ENCODE measurements at regions not wholly inside any gene's neighbourhood (a gene's known extent, or its start where the extent isn't known, plus 50 kb on each side); places are given as distances from the start of the nearest gene placed in this dataset.

DNA sequence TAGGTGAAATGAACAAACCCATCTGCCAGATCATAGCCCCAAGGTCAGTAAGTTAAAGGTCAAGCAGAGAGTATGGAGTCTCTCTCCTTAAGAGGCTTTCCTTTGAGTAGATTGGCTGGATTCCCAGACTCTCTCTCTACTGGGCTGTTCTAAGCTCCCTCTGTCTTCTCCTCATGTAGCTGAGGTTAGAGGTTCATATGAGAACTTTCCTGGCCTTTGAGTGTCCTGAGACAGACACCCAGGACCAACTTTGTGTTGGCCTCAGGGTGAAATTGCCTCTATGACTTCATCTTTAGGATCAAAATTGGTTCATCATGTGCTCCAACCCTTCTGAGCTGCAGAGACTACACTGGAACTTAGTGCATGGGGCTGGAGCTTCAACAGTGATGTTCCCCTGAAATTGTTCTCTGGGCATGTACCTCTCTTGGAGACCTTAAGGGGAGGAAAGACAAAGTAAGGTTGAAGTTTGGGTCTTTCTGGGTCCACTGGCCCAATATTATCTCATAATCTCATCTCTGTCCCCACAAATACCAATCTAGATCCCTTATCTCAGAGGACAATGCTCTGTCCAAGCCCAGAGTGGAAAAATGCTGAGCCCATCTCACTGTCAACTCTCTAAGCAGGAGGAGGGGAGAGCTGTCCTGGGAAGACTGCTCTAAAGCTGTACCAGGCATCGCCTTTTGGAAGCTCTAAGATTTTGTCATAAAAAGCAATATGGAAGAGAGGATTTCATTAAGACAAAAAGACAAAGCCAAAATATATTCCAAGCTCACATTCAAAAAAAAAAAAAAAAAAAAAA, 177.3 kb upstream of the ARL4C start:
- TF ChIP-seq, protein P1, sequence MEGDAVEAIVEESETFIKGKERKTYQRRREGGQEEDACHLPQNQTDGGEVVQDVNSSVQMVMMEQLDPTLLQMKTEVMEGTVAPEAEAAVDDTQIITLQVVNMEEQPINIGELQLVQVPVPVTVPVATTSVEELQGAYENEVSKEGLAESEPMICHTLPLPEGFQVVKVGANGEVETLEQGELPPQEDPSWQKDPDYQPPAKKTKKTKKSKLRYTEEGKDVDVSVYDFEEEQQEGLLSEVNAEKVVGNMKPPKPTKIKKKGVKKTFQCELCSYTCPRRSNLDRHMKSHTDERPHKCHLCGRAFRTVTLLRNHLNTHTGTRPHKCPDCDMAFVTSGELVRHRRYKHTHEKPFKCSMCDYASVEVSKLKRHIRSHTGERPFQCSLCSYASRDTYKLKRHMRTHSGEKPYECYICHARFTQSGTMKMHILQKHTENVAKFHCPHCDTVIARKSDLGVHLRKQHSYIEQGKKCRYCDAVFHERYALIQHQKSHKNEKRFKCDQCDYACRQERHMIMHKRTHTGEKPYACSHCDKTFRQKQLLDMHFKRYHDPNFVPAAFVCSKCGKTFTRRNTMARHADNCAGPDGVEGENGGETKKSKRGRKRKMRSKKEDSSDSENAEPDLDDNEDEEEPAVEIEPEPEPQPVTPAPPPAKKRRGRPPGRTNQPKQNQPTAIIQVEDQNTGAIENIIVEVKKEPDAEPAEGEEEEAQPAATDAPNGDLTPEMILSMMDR (IDR thresholded peaks at IDR 0.05) = no peak
- no peak for TF ChIP-seq POLR2A (IDR thresholded peaks at IDR 0.05)
